Progenitor cell of endocrine pancreas (in vitro differentiated cells): ENCODE measurements at regions not wholly inside any gene's neighbourhood (a gene's known extent, or its start where the extent isn't known, plus 50 kb on each side); places are given as distances from the start of the nearest gene placed in this dataset.

Experiments
- DNase-seq: peaks from one replicate; pipeline ENCODE4 v3.0.0; 2021; ENCODE audit warnings: low spot score; ENCODE audit not compliant: unreplicated experiment
- H3K27ac Mint-ChIP-seq: 2 replicates; pipeline ENCODE4 v1.8.0; 2021; ENCODE audit warnings: mild to moderate bottlenecking, moderate library complexity, mixed read lengths
- H3K27me3 Mint-ChIP-seq: 2 replicates; pipeline ENCODE4 v1.8.0; 2021; ENCODE audit warnings: mixed read lengths
- H3K36me3 Mint-ChIP-seq: 2 replicates; pipeline ENCODE4 v1.8.0; 2022; ENCODE audit warnings: mixed read lengths; ENCODE audit not compliant: insufficient read depth
- H3K4me1 Mint-ChIP-seq: 2 replicates; pipeline ENCODE4 v1.8.0; 2021; ENCODE audit warnings: low read depth, mixed read lengths
- H3K4me3 Mint-ChIP-seq: 2 replicates; pipeline ENCODE4 v1.8.0; 2021; ENCODE audit warnings: low read depth, mild to moderate bottlenecking, moderate library complexity, mixed read lengths
- H3K9me3 Mint-ChIP-seq: 2 replicates; pipeline ENCODE4 v1.8.0; 2021; ENCODE audit warnings: low read depth, mixed read lengths
- TF ChIP-seq, protein P1 (sequence below): fragments of 200-600 bp; sonication (generic); IDR thresholded peaks from one replicate; pipeline ENCODE4 v1.5.0; 2021; ENCODE audit warnings: antibody characterized with exemption, mild to moderate bottlenecking; ENCODE audit not compliant: unreplicated experiment

DNA sequence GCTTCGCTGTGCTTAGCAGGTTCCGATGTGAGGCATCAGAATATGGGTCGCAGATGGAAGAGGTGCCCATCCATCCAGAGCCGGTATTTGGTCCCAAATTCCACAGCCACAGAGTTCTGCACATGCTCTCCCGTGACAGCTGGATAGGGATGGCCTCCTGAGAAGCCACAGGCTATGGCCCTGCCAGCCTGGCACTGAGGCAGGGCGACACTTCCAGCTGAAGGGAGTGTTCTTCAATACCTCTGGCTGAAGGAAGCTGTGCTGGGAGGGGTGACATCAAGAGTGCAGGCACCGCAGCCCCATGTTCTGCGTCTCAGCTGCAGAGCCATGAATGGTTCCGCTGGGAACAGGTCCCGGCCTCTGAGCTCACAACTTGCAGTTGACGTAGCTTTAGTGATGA is 83.4 kb upstream of the SIMC1 start:
- Mint-ChIP-seq H3K9me3 (no peaks in the 10 kb centered on the region), H3K4me1 (peaks cover 10% of the 10 kb centered on the region), H3K36me3 (no peaks in the 10 kb centered on the region), H3K27ac (no peak overlapping the region), H3K4me3 (no peak overlapping the region), H3K27me3 (peaks cover 34% of the 10 kb centered on the region)
- TF ChIP-seq, protein P1, sequence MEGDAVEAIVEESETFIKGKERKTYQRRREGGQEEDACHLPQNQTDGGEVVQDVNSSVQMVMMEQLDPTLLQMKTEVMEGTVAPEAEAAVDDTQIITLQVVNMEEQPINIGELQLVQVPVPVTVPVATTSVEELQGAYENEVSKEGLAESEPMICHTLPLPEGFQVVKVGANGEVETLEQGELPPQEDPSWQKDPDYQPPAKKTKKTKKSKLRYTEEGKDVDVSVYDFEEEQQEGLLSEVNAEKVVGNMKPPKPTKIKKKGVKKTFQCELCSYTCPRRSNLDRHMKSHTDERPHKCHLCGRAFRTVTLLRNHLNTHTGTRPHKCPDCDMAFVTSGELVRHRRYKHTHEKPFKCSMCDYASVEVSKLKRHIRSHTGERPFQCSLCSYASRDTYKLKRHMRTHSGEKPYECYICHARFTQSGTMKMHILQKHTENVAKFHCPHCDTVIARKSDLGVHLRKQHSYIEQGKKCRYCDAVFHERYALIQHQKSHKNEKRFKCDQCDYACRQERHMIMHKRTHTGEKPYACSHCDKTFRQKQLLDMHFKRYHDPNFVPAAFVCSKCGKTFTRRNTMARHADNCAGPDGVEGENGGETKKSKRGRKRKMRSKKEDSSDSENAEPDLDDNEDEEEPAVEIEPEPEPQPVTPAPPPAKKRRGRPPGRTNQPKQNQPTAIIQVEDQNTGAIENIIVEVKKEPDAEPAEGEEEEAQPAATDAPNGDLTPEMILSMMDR: no peak
- no peak for DNase-seq

DNA sequence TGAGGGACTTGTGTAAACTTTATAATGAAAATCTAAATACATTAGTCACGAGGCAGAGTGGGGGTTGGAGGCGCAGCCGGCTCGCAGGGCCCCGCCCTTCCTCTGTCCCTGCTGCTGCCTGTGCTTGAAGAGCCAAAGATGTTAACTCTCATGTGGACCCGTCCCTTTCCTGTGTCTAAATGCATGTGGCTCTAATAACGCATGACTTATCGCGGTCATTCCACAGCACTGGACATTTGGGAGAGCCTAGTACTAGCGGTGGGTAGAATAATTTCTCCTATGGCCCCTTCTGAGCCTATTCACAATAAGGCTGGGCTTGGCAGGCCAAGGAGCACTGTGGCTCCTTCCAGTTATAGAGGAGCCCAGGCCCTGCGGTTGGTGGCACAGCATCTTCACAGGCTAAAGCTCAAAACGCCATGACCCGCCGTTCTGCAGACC is 82.3 kb upstream of the SIMC1 start:
- Mint-ChIP-seq H3K27me3 (peaks cover 34% of the 10 kb centered on the region), H3K36me3 (no peaks in the 10 kb centered on the region)

DNA sequence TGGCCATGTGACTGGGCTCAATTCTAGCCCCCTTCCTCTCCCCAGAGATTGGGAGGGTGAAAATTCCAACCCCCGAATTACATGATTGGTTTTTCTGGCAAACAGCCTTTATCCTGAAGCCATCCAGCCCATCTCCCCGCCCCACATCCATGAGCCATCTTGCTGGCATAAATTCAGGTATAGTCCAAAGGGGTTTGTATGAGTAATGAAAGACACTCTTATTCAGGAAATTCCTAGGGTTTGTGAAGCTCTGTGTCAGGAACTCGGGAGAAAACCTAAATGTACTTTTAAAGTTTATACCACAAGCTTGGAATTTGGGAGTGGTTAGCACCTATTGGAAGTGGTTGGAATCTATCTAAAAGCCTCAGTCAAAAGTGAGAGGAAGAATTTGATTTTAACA is 80.6 kb upstream of the SIMC1 start:
- no peaks in the 10 kb centered on the region for H3K36me3 Mint-ChIP-seq
- no peak for DNase-seq
- H3K9me3 Mint-ChIP-seq: no peaks in the 10 kb centered on the region
- peaks cover 25% of the 10 kb centered on the region for H3K27me3 Mint-ChIP-seq
- no peak overlapping the region for H3K4me3 Mint-ChIP-seq
- no peak overlapping the region for H3K27ac Mint-ChIP-seq
- peaks cover 2% of the 10 kb centered on the region for H3K4me1 Mint-ChIP-seq
- TF ChIP-seq, protein P1: no peak

More for the DNA sequence above, 82.3 kb upstream of the SIMC1 start:
- TF ChIP-seq, protein P1: no peak
- no peak overlapping the region for H3K4me3 Mint-ChIP-seq
- H3K4me1 Mint-ChIP-seq: peaks cover 10% of the 10 kb centered on the region
- H3K9me3 Mint-ChIP-seq: no peaks in the 10 kb centered on the region
- H3K27ac Mint-ChIP-seq: no peak overlapping the region
- no peak for DNase-seq

GRCh38 chr5:176161431-176161830 is 76.8 kb upstream of the SIMC1 start:
- TF ChIP-seq, protein P1: no peak
- DNase-seq: no peak
- Mint-ChIP-seq H3K4me1 (peaks cover under 1% of the 10 kb centered on the region), H3K9me3 (no peaks in the 10 kb centered on the region), H3K27ac (no peak overlapping the region), H3K4me3 (no peak overlapping the region), H3K36me3 (no peaks in the 10 kb centered on the region), H3K27me3 (peaks cover 7% of the 10 kb centered on the region)

- H3K4me1 Mint-ChIP-seq: peaks cover 2% of the 10 kb centered on the region
- TF ChIP-seq, protein P1: no peak
Measured at GRCh38 chr5:176162198-176162597, 76.0 kb upstream of the SIMC1 start.

More at GRCh38 chr5:176162198-176162597, 76.0 kb upstream of the SIMC1 start:
- Mint-ChIP-seq H3K9me3 (no peaks in the 10 kb centered on the region), H3K27ac (no peak overlapping the region), H3K27me3 (peaks cover 11% of the 10 kb centered on the region), H3K4me3 (no peak overlapping the region), H3K36me3 (no peaks in the 10 kb centered on the region)
- no peak for DNase-seq
